KOPT-K1 (cell line): ENCODE measurements at regions not wholly inside any gene's neighbourhood (a gene's known extent, or its start where the extent isn't known, plus 50 kb on each side); places are given as distances from the start of the nearest gene placed in this dataset.

Experiments used
- H3K27ac ChIP-seq: fragments of 200-600 bp; sonication (generic); 2 replicates; pipeline ENCODE4 v1.5.1; 2016; ENCODE audit warnings: antibody characterized with exemption, mild to moderate bottlenecking, low read depth, low read length; ENCODE audit not compliant: poor library complexity, severe bottlenecking
- H3K36me3 ChIP-seq: fragments of 200-600 bp; sonication (generic); 2 replicates; pipeline ENCODE4 v1.5.1; 2017; ENCODE audit warnings: antibody characterized with exemption, mild to moderate bottlenecking, low read length, moderate library complexity; ENCODE audit not compliant: insufficient read depth
- H3K9me3 ChIP-seq: fragments of 200-600 bp; sonication (generic); 2 replicates; pipeline ENCODE4 v1.5.1; 2017; ENCODE audit warnings: antibody characterized with exemption, low read length, mild to moderate bottlenecking; ENCODE audit not compliant: insufficient read depth, poor library complexity, severe bottlenecking

DNA sequence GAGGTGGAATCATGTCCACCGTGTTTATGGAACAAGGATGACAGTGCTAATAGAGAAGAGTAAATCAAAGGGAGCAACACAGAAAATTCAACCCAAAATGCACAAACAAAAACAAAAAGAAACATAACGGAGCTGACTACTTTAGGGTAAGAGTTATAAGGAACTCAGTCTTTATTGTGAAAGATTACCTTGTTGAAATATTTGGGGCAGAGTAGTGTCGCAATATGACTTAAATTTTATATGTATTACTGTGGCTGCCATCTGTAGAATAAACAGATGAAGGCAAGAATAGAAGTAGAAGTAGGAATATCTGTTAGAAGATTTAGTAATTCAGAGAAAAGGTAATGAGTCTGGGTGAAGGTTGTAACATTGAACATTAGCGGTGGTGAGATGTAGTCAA lies 913.9 kb downstream of the BRINP3 start:
- no peaks in the 10 kb centered on the region for H3K36me3 ChIP-seq
- no peak overlapping the region for H3K27ac ChIP-seq
- H3K9me3 ChIP-seq: no peaks in the 10 kb centered on the region

DNA sequence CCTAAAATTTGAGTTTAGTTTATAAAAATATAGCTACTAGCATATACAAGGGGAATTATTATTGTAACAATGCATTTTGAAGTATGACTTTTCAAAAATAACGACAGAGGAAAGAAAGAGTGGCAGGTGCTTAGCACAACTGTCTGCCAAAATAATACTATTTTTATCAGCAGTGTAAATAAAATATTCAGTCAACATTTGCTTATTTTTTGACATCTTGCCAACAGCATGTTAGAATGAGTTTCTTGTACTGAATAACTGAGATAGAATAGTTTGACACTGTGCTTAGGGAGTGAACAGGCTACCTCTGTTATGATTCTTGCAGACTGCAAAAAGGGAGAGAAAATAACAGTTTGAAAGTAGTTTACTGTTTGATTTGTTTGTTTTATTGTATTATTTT lies 909.8 kb downstream of the BRINP3 start:
- Histone ChIP-seq H3K36me3 (no peaks in the 10 kb centered on the region), H3K9me3 (no peaks in the 10 kb centered on the region), H3K27ac (no peak overlapping the region)

DNA sequence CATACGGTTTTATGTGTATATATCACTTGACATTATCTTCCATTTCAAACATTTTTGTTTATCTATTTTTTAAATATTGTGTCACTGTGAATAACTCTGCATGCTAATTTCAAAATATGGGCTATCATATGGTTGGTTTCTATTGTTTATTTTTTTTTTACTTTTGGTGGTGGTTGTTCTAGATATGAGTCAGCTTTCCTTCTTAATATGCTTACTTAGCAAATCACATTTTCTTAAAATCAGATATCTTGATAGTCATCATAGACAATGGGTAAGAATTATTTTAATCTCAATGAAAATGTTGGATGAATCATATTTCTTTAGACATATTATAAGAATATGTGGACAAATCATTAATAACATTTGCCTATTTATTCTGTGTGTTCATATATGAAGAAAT lies 881.5 kb downstream of the BRINP3 start:
- Histone ChIP-seq H3K9me3 (no peaks in the 10 kb centered on the region), H3K36me3 (no peaks in the 10 kb centered on the region)

DNA sequence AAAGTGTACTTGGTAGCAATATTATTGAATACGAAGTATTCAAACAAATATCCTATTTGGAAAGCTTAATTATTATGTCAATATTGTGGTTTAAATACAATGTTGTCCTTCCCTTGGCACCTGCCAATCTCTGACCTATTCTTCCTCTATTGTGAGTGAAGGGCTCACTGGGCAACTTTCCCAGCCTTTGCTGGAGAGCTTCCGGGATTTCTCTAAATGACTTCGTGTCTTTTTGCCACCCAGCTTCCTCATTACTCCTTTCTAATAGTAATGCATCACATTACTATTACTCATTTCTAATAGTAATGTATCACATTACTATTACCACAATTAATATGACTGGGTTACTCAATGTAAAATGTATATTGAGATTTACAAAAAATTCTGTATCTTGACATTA lies 880.6 kb downstream of the BRINP3 start:
- no peak overlapping the region for H3K27ac ChIP-seq
- no peaks in the 10 kb centered on the region for H3K36me3 ChIP-seq
- H3K9me3 ChIP-seq: no peaks in the 10 kb centered on the region

More for the DNA sequence above, 881.5 kb downstream of the BRINP3 start:
- no peak overlapping the region for H3K27ac ChIP-seq

DNA sequence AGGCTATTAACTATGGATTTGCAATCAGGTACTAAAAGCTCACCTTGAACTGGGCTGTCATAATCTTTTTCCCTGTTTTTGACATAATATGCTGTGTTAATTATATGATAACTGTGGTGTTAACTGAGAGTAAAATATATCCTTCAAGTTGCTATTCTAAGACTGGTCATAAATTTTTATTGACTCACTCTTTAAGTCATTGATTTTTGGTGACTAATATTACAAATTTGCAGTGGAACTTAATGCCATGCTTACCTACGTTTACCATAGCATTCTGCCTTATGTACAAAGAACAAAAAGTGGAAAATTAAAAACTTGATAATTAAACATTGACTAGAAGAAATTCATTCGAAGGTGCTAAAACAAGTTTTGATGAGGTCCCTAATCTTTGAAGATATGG lies 872.4 kb downstream of the BRINP3 start:
- no peaks in the 10 kb centered on the region for H3K36me3 ChIP-seq
- no peak overlapping the region for H3K27ac ChIP-seq

DNA sequence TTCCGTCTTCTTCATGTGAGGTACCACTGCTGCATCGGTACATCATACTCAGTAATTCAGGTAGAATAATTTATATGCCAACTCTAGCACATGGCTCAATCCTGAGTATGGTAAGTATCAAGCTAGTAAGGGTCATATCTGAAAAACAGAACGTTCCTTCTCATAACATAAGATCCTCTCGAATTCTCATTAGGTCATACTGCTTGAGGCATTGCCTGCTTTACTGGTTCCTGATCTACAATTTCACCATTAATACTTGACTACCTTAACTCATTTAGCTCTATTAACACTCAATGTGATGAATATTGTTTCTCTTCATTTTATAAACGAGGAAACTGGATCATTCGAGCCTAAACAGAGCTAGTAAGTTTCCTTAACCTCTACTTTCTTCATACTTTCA lies 871.6 kb downstream of the BRINP3 start:
- Histone ChIP-seq H3K27ac (no peak overlapping the region), H3K9me3 (no peaks in the 10 kb centered on the region), H3K36me3 (no peaks in the 10 kb centered on the region)

More for the DNA sequence above, 872.4 kb downstream of the BRINP3 start:
- no peaks in the 10 kb centered on the region for H3K9me3 ChIP-seq

DNA sequence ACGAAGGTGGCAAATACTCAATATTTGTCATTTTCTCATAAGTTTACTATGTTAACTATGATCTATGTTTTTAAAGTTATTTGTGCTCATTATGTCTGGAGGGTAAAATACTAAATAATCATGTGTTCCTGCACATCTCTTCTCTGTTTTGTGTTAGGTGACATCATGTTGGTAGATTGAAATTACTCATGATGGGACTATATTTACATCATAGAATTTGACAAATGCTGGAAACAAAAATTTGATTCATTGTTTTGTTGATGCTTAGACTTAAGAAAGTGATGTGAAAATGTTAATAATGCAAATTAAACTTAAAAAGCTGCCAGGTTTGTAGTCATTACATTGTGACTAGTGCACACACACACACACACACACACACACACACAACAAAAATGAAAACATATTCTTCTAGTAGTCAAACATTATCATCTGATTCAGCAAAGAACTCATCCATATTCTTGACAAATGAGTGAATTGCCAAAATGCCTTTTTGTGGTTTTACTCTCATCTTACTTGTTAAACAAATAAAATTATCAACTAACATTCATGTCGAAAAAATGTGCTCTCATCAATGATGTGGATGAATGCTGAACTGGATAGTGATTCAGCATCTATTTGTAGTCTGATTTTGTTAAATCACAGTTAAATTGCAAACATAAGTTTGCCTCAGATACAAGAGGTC lies 870.7 kb downstream of the BRINP3 start:
- Histone ChIP-seq H3K36me3 (no peaks in the 10 kb centered on the region), H3K27ac (no peak overlapping the region)

DNA sequence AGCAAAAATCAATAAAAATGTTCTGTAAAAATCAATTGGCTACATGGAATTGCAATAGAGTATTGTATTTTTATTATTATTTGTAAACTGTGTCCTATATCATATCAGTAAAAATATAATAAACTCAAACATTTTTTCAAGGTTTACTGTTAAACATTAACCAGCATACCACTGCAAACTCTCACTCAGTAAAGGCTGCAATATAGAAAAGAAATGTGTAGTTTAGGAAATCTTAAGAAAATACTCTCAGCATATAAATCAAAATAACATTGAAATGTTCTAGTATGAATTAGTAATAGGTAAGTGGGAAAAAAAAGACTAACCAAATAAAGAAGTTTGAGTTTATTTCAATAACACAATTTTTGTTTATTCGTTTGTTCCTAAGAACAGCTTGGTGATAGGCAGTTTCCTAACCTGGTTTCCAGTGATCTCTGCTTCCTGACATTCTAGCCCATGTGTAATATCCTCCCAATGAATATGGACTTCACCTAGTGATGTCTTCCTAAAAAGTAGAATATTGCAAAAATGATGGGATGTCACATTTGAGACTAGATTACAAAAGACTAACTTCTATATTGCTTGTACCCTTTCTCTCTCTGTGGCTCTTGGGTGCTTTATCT lies 870.1 kb downstream of the BRINP3 start:
- Histone ChIP-seq H3K9me3 (no peaks in the 10 kb centered on the region), H3K36me3 (no peaks in the 10 kb centered on the region), H3K27ac (no peak overlapping the region)

More for the DNA sequence above, 870.7 kb downstream of the BRINP3 start:
- no peaks in the 10 kb centered on the region for H3K9me3 ChIP-seq

DNA sequence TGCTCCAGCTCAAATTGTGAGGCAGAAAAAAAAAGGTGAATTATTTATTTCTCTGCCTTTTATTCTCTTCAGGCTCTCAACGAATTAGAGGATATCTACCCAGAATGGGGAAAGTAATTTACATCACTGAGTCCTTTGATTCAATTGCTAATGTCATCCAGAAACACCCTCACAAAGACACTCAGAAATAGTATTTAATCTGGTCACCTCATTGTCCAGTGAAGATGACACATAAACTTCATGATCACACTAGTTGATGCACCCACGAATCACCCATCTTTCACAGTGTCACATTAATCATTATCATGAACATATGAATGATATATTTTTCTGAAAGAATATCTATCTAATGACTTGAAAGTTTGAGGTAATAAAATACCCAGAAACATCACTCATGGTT lies 868.5 kb downstream of the BRINP3 start:
- Histone ChIP-seq H3K27ac (no peak overlapping the region), H3K9me3 (no peaks in the 10 kb centered on the region), H3K36me3 (no peaks in the 10 kb centered on the region)

DNA sequence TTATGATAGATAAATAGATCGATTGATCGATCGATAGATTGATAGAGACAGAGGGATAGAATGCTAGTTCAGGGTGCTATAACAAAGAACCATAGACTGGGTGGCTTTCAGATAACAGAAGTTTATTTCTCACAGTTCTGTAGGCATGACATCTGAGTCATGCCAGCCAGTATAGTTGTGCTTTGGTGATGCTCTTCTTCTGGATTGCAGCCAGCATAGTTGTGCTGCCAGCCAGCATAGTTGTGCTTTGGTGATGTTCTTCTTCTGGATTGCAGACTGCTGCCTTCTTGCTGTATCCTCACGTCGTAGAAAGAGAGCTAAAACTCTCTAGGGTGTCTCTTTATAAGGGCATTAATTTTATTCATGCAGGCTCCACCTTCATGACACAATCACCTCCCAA lies 860.8 kb downstream of the BRINP3 start:
- H3K36me3 ChIP-seq: no peaks in the 10 kb centered on the region
- H3K9me3 ChIP-seq: no peaks in the 10 kb centered on the region
- no peak overlapping the region for H3K27ac ChIP-seq

DNA sequence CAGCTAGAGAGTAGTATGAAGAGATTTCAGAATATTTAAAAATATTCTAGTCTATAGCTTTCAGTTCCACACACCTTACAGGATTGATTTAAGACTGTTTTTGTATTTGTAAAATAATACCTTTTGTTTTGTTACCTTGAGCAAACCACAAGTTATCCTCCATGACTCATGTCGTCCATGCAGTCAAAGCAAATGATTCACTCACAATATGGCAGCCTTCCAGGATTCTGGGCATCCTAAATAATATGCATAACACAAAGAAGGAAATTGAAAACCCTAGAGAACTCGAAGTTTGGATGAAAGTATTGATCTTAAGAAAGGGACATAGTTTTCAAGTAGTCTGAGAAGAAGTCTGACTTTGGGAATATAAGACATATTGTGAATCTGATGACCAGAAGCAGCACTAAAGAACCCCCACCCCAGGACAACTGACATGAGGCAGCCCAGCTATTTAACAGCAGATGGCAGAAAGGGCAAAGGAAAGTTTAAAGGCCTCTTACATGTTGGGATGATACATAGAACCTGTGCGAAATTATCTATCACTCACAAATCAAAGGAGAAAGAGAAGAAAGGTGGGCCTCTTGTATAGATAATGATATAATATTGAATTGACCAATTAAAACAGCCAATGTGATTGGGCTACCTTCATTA lies 857.9 kb downstream of the BRINP3 start:
- Histone ChIP-seq H3K9me3 (no peaks in the 10 kb centered on the region), H3K36me3 (no peaks in the 10 kb centered on the region), H3K27ac (no peak overlapping the region)

DNA sequence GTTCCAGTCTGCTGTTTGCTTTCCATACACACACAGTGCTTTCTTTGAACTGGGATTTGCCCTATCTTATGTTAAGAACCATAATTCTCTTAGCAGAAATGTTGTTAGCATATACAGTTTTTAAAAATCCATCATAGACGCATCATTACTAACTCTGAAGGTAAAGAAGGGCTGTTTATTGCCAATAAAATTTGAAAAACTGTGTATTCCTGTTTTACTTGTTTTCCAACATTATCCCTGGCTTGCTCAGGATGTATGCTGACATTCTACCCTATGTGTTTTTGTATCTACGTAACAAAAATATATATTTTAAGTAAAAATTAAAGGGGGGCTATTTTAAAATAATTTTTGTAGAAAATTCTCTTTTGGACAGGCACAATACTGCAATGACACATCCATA lies 857.2 kb downstream of the BRINP3 start:
- Histone ChIP-seq H3K36me3 (no peaks in the 10 kb centered on the region), H3K9me3 (no peaks in the 10 kb centered on the region), H3K27ac (no peak overlapping the region)

DNA sequence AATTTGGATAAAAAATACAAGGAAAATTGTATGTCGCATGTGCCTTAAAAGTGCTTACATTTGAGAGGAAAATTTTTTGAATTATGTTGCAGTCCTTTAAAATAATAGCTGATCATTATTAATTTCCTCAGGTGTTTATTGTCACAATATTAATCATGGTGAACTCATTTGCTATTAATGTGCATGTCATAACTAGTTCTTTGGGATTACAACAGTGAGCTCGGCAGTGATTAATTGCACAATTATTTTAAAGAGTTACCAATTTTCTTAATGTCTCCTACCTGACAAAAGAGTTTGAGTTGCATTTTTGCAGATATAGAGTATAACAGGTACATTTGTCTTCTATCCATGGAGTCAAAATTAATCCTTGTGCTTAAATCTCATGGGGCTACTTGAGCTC lies 854.3 kb downstream of the BRINP3 start:
- Histone ChIP-seq H3K27ac (no peak overlapping the region), H3K9me3 (no peaks in the 10 kb centered on the region), H3K36me3 (no peaks in the 10 kb centered on the region)

DNA sequence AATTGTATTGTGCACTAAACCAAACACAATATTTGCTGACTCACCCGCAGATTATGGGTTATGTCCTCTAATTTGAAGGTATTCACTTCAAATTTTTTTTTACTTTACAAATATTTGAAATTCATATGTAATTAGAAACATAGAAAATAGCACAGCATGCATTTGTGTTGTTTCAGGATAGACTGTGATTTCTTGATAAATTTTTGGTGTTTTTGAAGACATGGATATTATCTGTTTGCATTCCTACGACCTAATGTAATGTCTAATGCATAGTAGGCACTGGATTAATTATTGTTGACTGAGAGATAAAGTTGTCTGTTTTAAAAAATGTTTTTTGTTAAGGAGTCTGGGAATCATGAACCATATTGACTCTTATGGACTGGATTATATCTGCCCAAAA lies 850.2 kb downstream of the BRINP3 start:
- Histone ChIP-seq H3K9me3 (no peaks in the 10 kb centered on the region), H3K27ac (no peak overlapping the region), H3K36me3 (no peaks in the 10 kb centered on the region)

DNA sequence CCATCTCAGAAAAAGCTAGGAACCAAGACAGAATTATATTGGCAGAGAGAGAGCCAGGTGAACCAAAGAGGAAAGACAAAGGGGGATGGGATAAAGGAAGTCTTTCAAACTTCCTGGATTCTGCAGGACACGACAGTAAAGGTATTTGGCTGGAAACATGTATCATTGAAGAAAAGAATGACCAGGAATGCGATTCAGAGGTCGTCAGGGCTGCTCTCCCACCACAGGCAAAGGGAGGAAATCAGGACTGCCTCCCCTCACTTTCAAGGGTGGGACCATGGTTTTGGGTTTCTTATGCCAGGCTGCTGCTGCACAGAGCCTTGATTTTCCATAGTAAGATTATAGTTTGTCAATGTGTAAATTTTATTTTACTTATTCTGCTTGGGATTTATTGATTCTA lies 848.8 kb downstream of the BRINP3 start:
- Histone ChIP-seq H3K36me3 (no peaks in the 10 kb centered on the region), H3K9me3 (no peaks in the 10 kb centered on the region), H3K27ac (no peak overlapping the region)

DNA sequence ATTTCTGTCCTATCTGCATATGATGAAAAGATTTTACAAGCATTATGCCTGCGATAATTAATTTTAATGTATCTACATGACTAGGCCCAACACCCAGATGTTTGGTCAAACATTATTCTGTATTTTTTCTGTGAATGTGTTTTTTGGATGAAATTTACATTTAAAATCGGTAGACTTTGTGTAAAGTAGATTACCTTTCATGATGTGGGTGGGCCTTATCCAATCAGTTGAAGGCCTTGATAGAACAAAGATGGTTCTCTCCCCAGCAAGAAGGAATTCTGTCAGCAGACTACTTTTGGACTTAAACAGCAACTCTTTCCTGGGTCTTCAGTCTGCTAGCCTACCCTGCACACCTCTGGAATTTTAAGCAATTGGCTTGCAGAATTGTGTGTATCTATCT lies 844.0 kb downstream of the BRINP3 start:
- H3K27ac ChIP-seq: no peak overlapping the region
- no peaks in the 10 kb centered on the region for H3K9me3 ChIP-seq
- H3K36me3 ChIP-seq: no peaks in the 10 kb centered on the region
